GM12878 (cell line): ENCODE measurements at regions not wholly inside any gene's neighbourhood (a gene's known extent, or its start where the extent isn't known, plus 50 kb on each side); places are given as distances from the start of the nearest gene placed in this dataset.

Source experiments
- ATAC-seq: fragments of 200-7000 bp; cut with Tn5 transposase; 3 replicates; pipeline ENCODE4 v1.9.1; 2020; ENCODE audit warnings: mild to moderate bottlenecking, moderate library complexity
- BruUV-seq: library from RNA; stranded (reverse); fragments of 400-500 nt; replicated peaks from 2 replicates; lab custom pipeline; 2021; lab: Mats Ljungman, UMichigan
- CTCF ChIA-PET: fragments of 300-600 bp; sonication (Branson Sonifier 250); formaldehyde crosslinking; extraction: SDS; loops from one replicate; lab custom pipeline; 2021; ENCODE audit warnings: inconsistent platforms; lab: Yijun Ruan, JAX
- POLR2A ChIA-PET: fragments of 350-600 bp; formaldehyde crosslinking; extraction: SDS; loops from one replicate; lab custom pipeline; 2021; ENCODE audit warnings: inconsistent platforms; lab: Charles Lee
- RAD21 ChIA-PET: fragments of 300-600 bp; sonication (Branson Sonifier 250); formaldehyde crosslinking; loops from one replicate; lab custom pipeline; 2023; ENCODE audit warnings: antibody characterized with exemption; ENCODE audit not compliant: unreplicated experiment; lab: Charles Lee
- SMC1A ChIA-PET: fragments of 300-600 bp; sonication (Branson Sonifier 250); formaldehyde crosslinking; loops from one replicate; lab custom pipeline; 2023; ENCODE audit not compliant: unreplicated experiment, uncharacterized antibody; lab: Charles Lee
- DNase-seq: peaks from one replicate; pipeline ENCODE4 v3.0.0-alpha.2; 2011; ENCODE audit warnings: low read depth, low spot score
- FAIRE-seq: peaks from 3 replicates; lab custom pipeline; 2011; peaks lifted over from hg19 to GRCh38; lab: Jason Lieb, UNC
- H2AFZ ChIP-seq: 2 replicates; pipeline ENCODE4 v1.6.0; 2011; ENCODE audit warnings: low read depth, low read length, control low read depth; ENCODE audit not compliant: control insufficient read depth
- H3K27ac ChIP-seq: 2 replicates; pipeline ENCODE4 v1.5.1; 2011; ENCODE audit warnings: control low read depth; ENCODE audit not compliant: control insufficient read depth, insufficient read depth
- H3K27me3 ChIP-seq, 2 experiments: replicated peaks in 1 of 2; 2 replicates each; pipeline versions ENCODE4 v1.6.0 to v1.6.1; 2011; ENCODE audit warnings: low read length in 1 of 2; ENCODE audit not compliant: control insufficient read depth in 2 of 2, insufficient read depth in 2 of 2
- H3K36me3 ChIP-seq, 2 experiments: 2 replicates each; pipeline ENCODE4 v1.5.1; 2011; ENCODE audit warnings: low read length in 1 of 2; ENCODE audit not compliant: control insufficient read depth in 2 of 2, insufficient read depth in 2 of 2
- H3K4me1 ChIP-seq: 2 replicates; pipeline ENCODE4 v1.6.1; 2011; ENCODE audit warnings: mild to moderate bottlenecking, low read length, moderate library complexity, mixed read lengths; ENCODE audit not compliant: control insufficient read depth, insufficient read depth
- H3K4me2 ChIP-seq: 2 replicates; pipeline ENCODE4 v1.6.0; 2011; ENCODE audit warnings: control low read depth; ENCODE audit not compliant: control insufficient read depth, insufficient read depth
- H3K4me3 ChIP-seq: fragments of 200-600 bp; sonication (generic); 2 replicates; pipeline ENCODE4 v1.5.1; 2016
- H3K79me2 ChIP-seq: 2 replicates; pipeline ENCODE4 v1.6.0; 2011; ENCODE audit warnings: low read length; ENCODE audit not compliant: control insufficient read depth, insufficient read depth
- H3K9ac ChIP-seq: 2 replicates; pipeline ENCODE4 v1.8.0; 2011; ENCODE audit warnings: low read length, control low read depth, mixed read lengths; ENCODE audit not compliant: control insufficient read depth, insufficient read depth
- H3K9me3 ChIP-seq: replicated peaks from 3 replicates; pipeline ENCODE4 v1.5.1; 2011; ENCODE audit warnings: mild to moderate bottlenecking, low read length; ENCODE audit not compliant: control insufficient read depth, insufficient read depth
- H4K20me1 ChIP-seq: 2 replicates; pipeline ENCODE4 v1.6.0; 2011; ENCODE audit not compliant: control insufficient read depth, insufficient read depth
- ASH2L ChIP-seq: fragments of 300-600, 200-600 bp; sonication (generic); IDR thresholded peaks from 2 replicates; pipeline ENCODE4 v1.6.1; 2017; ENCODE audit warnings: low read depth, mild to moderate bottlenecking, borderline replicate concordance
- BACH1 ChIP-seq: fragments of 450-650 bp; IDR thresholded peaks from 2 replicates; pipeline ENCODE4 v1.6.1; 2017; ENCODE audit warnings: mild to moderate bottlenecking, borderline replicate concordance
- BCL11A ChIP-seq: IDR thresholded peaks from 2 replicates; pipeline ENCODE4 v1.6.1; 2011; ENCODE audit warnings: low read depth, low read length
- CBFB ChIP-seq: IDR thresholded peaks from 2 replicates; pipeline ENCODE4 v1.6.1; 2016; ENCODE audit warnings: antibody characterized with exemption, low read depth
- ESRRA ChIP-seq: IDR thresholded peaks from 2 replicates; pipeline ENCODE4 v1.6.1; 2012; ENCODE audit warnings: mild to moderate bottlenecking, low read length, improper control_type of control experiment
- HDAC6 ChIP-seq: fragments of 200-600 bp; sonication (generic); IDR thresholded peaks from one replicate; pipeline ENCODE4 v1.8.0; 2017; ENCODE audit warnings: antibody characterized with exemption; ENCODE audit not compliant: unreplicated experiment
- LARP7 ChIP-seq: fragments of 450-650 bp; IDR thresholded peaks from 2 replicates; pipeline ENCODE4 v1.6.1; 2017; ENCODE audit warnings: mild to moderate bottlenecking
- NR2C1 ChIP-seq: fragments of 450-650 bp; IDR thresholded peaks from 2 replicates; pipeline ENCODE4 v1.6.1; 2017; ENCODE audit warnings: antibody characterized with exemption, mild to moderate bottlenecking, moderate library complexity
- POU2F2 ChIP-seq: IDR thresholded peaks from 3 replicates; pipeline ENCODE4 v1.6.1; 2011; ENCODE audit warnings: low read depth, mild to moderate bottlenecking, low read length, borderline replicate concordance
- ZNF217 ChIP-seq: fragments of 450-650 bp; IDR thresholded peaks from 2 replicates; pipeline ENCODE4 v1.6.1; 2017; ENCODE audit warnings: antibody characterized with exemption, mild to moderate bottlenecking
- WGBS: methylation state at CpG from one replicate; pipeline ENCODE4 v1.1.6; 2016; ENCODE audit warnings: low lambda C conversion rate; ENCODE audit not compliant: insufficient replicate concordance, insufficient coverage; ENCODE audit errors: missing lambda C conversion rate; 5-methylcytosine and 5-hydroxymethylcytosine counted together
- in situ Hi-C: fragments of 300-500 bp; cut with MboI; formaldehyde crosslinking; loops from 9 replicates; pipeline ENCODE4 v1.14.3; 2018; ENCODE audit warnings: mixed read lengths
- intact Hi-C: fragments of 100-400 bp; cut with micrococcal nuclease; formaldehyde crosslinking; loops from one replicate; pipeline ENCODE4 v1.14.2; 2022; ENCODE audit not compliant: unreplicated experiment
- TF ChIP-seq, protein P1 (sequence below): IDR thresholded peaks from 2 replicates; pipeline ENCODE4 v1.6.1; 2012; ENCODE audit warnings: low read depth, low read length, improper control_type of control experiment
- TF ChIP-seq, protein P2 (sequence below), 3 experiments: IDR thresholded peaks in 2 of 3; conservative IDR thresholded peaks in 1 of 3; 2 replicates each; pipeline ENCODE4 v1.5.1; 2011; ENCODE audit warnings: low read depth in 3 of 3, low read length in 3 of 3, mild to moderate bottlenecking in 3 of 3, control low read depth in 2 of 3, moderate library complexity in 2 of 3, inconsistent platforms in 1 of 3, mixed read lengths in 1 of 3; ENCODE audit not compliant: control insufficient read depth in 2 of 3, insufficient read depth in 1 of 3; ENCODE audit errors: extremely low read depth in 1 of 3
- TF ChIP-seq, protein P3 (sequence below): IDR thresholded peaks from 2 replicates; pipeline ENCODE4 v1.6.1; 2012; ENCODE audit warnings: mild to moderate bottlenecking, low read depth, low read length
- TF ChIP-seq, protein P4 (sequence below): fragments of 450-650 bp; IDR thresholded peaks from 2 replicates; pipeline ENCODE4 v1.6.1; 2016; ENCODE audit warnings: mild to moderate bottlenecking

DNA sequence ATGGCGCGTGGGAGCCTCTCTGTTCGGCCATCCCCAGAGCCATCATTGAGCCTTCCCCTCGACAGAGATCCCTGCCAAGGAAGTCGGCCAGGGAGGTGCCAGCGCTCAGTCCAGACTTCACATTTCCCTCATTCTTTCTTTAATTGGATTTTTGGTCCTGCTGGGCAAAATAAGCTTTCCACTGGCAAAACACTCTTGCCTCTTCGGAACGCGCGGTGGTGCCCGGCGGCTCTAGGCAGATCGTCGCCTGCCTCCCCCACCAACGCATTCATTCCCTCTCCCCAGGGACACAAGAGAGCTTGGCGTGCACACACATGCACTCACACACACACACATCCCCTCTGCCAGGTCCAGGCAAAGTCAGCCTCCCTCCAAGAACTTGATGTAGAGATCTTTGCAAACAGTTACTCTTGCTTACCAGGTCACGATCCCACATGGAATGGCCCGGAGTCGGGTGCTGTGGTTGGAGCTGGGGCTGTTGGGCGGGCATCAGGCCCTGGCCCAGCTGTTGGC lies 257.1 kb downstream of the BCOR start:
- no peak overlapping the region for H2AFZ ChIP-seq
- ChIA-PET POLR2A (no interaction called here), SMC1A (interaction anchor here (1.2 kb wide), 1 partner anchor 14 kb away, joined by 5 read pairs; no protein-coding TSS in a partner anchor), CTCF (no interaction called here), RAD21 (no interaction called here)
- WGBS = 76% methylated on average over 20 of the region's 20 CpGs
- intact Hi-C loops (no loop called here), in situ Hi-C loops (no loop called here)
- DNase-seq (no peak), FAIRE-seq (no peak), ATAC-seq (no peak)
- no peaks in the 10 kb centered on the region for H3K27me3 ChIP-seq
- no peak overlapping the region for H3K4me2 ChIP-seq
- BruUV-seq = no TSS peak
- no peaks in the 10 kb centered on the region for H3K36me3 ChIP-seq
- no peak overlapping the region for H3K27ac ChIP-seq
- no peaks in the 10 kb centered on the region; the same call in 2 of the 3 replicates for H3K9me3 ChIP-seq
- no peaks in the 10 kb centered on the region for H4K20me1 ChIP-seq
- no peak overlapping the region for H3K9ac ChIP-seq
- no peak overlapping the region for H3K4me3 ChIP-seq
- H3K4me1 ChIP-seq = no peaks in the 10 kb centered on the region
- H3K79me2 ChIP-seq = no peaks in the 10 kb centered on the region
- TF ChIP-seq, protein P1, sequence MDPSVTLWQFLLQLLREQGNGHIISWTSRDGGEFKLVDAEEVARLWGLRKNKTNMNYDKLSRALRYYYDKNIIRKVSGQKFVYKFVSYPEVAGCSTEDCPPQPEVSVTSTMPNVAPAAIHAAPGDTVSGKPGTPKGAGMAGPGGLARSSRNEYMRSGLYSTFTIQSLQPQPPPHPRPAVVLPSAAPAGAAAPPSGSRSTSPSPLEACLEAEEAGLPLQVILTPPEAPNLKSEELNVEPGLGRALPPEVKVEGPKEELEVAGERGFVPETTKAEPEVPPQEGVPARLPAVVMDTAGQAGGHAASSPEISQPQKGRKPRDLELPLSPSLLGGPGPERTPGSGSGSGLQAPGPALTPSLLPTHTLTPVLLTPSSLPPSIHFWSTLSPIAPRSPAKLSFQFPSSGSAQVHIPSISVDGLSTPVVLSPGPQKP = no peak
- no peak for TF ChIP-seq HDAC6
- TF ChIP-seq, protein P2, sequence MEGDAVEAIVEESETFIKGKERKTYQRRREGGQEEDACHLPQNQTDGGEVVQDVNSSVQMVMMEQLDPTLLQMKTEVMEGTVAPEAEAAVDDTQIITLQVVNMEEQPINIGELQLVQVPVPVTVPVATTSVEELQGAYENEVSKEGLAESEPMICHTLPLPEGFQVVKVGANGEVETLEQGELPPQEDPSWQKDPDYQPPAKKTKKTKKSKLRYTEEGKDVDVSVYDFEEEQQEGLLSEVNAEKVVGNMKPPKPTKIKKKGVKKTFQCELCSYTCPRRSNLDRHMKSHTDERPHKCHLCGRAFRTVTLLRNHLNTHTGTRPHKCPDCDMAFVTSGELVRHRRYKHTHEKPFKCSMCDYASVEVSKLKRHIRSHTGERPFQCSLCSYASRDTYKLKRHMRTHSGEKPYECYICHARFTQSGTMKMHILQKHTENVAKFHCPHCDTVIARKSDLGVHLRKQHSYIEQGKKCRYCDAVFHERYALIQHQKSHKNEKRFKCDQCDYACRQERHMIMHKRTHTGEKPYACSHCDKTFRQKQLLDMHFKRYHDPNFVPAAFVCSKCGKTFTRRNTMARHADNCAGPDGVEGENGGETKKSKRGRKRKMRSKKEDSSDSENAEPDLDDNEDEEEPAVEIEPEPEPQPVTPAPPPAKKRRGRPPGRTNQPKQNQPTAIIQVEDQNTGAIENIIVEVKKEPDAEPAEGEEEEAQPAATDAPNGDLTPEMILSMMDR (IDR thresholded peaks at IDR 0.05 in 2 of 3, conservative IDR thresholded peaks at IDR 0.05 in 1 of 3; ENCODE audit: control insufficient read depth in 2 of 3, extremely low read depth in 1 of 3, insufficient read depth in 1 of 3, low read depth in 3 of 3, low read length in 3 of 3) = no peak
- TF ChIP-seq ESRRA = no peak
- TF ChIP-seq, protein P3, sequence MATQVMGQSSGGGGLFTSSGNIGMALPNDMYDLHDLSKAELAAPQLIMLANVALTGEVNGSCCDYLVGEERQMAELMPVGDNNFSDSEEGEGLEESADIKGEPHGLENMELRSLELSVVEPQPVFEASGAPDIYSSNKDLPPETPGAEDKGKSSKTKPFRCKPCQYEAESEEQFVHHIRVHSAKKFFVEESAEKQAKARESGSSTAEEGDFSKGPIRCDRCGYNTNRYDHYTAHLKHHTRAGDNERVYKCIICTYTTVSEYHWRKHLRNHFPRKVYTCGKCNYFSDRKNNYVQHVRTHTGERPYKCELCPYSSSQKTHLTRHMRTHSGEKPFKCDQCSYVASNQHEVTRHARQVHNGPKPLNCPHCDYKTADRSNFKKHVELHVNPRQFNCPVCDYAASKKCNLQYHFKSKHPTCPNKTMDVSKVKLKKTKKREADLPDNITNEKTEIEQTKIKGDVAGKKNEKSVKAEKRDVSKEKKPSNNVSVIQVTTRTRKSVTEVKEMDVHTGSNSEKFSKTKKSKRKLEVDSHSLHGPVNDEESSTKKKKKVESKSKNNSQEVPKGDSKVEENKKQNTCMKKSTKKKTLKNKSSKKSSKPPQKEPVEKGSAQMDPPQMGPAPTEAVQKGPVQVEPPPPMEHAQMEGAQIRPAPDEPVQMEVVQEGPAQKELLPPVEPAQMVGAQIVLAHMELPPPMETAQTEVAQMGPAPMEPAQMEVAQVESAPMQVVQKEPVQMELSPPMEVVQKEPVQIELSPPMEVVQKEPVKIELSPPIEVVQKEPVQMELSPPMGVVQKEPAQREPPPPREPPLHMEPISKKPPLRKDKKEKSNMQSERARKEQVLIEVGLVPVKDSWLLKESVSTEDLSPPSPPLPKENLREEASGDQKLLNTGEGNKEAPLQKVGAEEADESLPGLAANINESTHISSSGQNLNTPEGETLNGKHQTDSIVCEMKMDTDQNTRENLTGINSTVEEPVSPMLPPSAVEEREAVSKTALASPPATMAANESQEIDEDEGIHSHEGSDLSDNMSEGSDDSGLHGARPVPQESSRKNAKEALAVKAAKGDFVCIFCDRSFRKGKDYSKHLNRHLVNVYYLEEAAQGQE = no peak
- TF ChIP-seq ASH2L = no peak
- TF ChIP-seq BCL11A = no peak
- TF ChIP-seq, protein P4, sequence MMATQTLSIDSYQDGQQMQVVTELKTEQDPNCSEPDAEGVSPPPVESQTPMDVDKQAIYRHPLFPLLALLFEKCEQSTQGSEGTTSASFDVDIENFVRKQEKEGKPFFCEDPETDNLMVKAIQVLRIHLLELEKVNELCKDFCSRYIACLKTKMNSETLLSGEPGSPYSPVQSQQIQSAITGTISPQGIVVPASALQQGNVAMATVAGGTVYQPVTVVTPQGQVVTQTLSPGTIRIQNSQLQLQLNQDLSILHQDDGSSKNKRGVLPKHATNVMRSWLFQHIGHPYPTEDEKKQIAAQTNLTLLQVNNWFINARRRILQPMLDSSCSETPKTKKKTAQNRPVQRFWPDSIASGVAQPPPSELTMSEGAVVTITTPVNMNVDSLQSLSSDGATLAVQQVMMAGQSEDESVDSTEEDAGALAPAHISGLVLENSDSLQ = no peak
- TF ChIP-seq ZNF217 = no peak
- no peak for TF ChIP-seq POU2F2
- TF ChIP-seq NR2C1 = no peak
- TF ChIP-seq CBFB = no peak
- no peak for TF ChIP-seq BACH1
- TF ChIP-seq LARP7 = no peak
